ENCODE measurements at regions not wholly inside any gene's neighbourhood (a gene's known extent, or its start where the extent isn't known, plus 50 kb on each side); places are given as distances from the start of the nearest gene placed in this dataset.

- Histone ChIP-seq H3K9me2 (no peaks in the 10 kb centered on the region), H3K36me3 (replicated peaks in 1 of 2; ENCODE audit: control insufficient read depth in 1 of 2, insufficient read depth in 2 of 2, low read length in 1 of 2) (no peaks in the 10 kb centered on the region), H3K4me2 (no peak overlapping the region), H3K27ac (ENCODE audit: low read depth in 2 of 2, low read length in 1 of 2) (no peak overlapping the region), H3K9me3 (no peaks in the 10 kb centered on the region), H4K20me1 (ENCODE audit: insufficient read depth) (no peaks in the 10 kb centered on the region), H3K4me3 (ENCODE audit: low read depth in 2 of 2, low read length in 1 of 2) (no peak overlapping the region), H3K27me3 (ENCODE audit: insufficient read depth) (no peaks in the 10 kb centered on the region; the same call in 1 of the 2 replicates), H3K9ac (no peak overlapping the region), H3K79me2 (ENCODE audit: insufficient read depth) (no peaks in the 10 kb centered on the region), H3F3A (replicated peaks; ENCODE audit: insufficient read depth) (no peaks in the 10 kb centered on the region), H2AFZ (ENCODE audit: low read depth) (no peak overlapping the region), H3K4me1 (ENCODE audit: control insufficient read depth in 1 of 2, insufficient read depth in 2 of 2, low read depth in 1 of 2, low read length in 1 of 2) (no peaks in the 10 kb centered on the region)
- no peak for DNase-seq
- ChIA-PET POLR2A (no interaction called here), CTCF (no interaction called here)
- 25% methylated on average over 1 of the region's 1 CpG for WGBS (ENCODE audit: low lambda C conversion rate)
- TF ChIP-seq TAF1 (IDR thresholded peaks at IDR 0.05; ENCODE audit: borderline replicate concordance, low read depth, low read length) (no peak), NRF1 (IDR thresholded peaks at IDR 0.05; ENCODE audit: low read depth, low read length) (no peak), GABPA (IDR thresholded peaks at IDR 0.05; ENCODE audit: low read depth) (no peak), CHD2 (IDR thresholded peaks at IDR 0.05; ENCODE audit: low read length, partially characterized antibody) (no peak), PBX3 (IDR thresholded peaks at IDR 0.05) (no peak), GATA2 (CRISPR knock-in tag; IDR thresholded peaks at IDR 0.05) (no peak), JUND (IDR thresholded peaks at IDR 0.05) (no peak), MAX (IDR thresholded peaks at IDR 0.05; ENCODE audit: low read depth) (no peak), YY1 (IDR thresholded peaks at IDR 0.05; ENCODE audit: low read depth) (no peak), REST (IDR thresholded peaks at IDR 0.05; ENCODE audit: low read depth, low read length) (no peak)
Measured at GRCh38 chr1:114257554-114257953, 103.9 kb upstream of the SYT6 start.

GRCh38 chr1:114253900-114254299, 100.2 kb upstream of the SYT6 start:
- DNase-seq = no peak
- Histone ChIP-seq H3K9me2 (no peaks in the 10 kb centered on the region), H3F3A (replicated peaks; ENCODE audit: insufficient read depth) (no peaks in the 10 kb centered on the region), H3K36me3 (replicated peaks in 1 of 2; ENCODE audit: control insufficient read depth in 1 of 2, insufficient read depth in 2 of 2, low read length in 1 of 2) (no peaks in the 10 kb centered on the region), H3K4me1 (ENCODE audit: control insufficient read depth in 1 of 2, insufficient read depth in 2 of 2, low read depth in 1 of 2, low read length in 1 of 2) (no peaks in the 10 kb centered on the region), H2AFZ (ENCODE audit: low read depth) (no peak overlapping the region), H3K9me3 (no peaks in the 10 kb centered on the region), H3K9ac (no peak overlapping the region), H4K20me1 (ENCODE audit: insufficient read depth) (no peaks in the 10 kb centered on the region), H3K79me2 (ENCODE audit: insufficient read depth) (no peaks in the 10 kb centered on the region), H3K4me3 (ENCODE audit: low read depth in 2 of 2, low read length in 1 of 2) (no peak overlapping the region), H3K27ac (ENCODE audit: low read depth in 2 of 2, low read length in 1 of 2) (no peak overlapping the region), H3K27me3 (ENCODE audit: insufficient read depth) (no peaks in the 10 kb centered on the region), H3K4me2 (no peak overlapping the region)
- ChIA-PET CTCF (no interaction called here), POLR2A (no interaction called here)
- 10% methylated on average over 1 of the region's 1 CpG for WGBS (ENCODE audit: low lambda C conversion rate)
- TF ChIP-seq SIN3A (IDR thresholded peaks at IDR 0.05; ENCODE audit: borderline replicate concordance, low read depth, low read length) = no peak
- TF ChIP-seq MAX (IDR thresholded peaks at IDR 0.05; ENCODE audit: low read depth) = no peak
- no peak for TF ChIP-seq FOXM1 (IDR thresholded peaks at IDR 0.05; ENCODE audit: low read depth)
- no peak for TF ChIP-seq JUND (IDR thresholded peaks at IDR 0.05)
- TF ChIP-seq MEF2A (IDR thresholded peaks at IDR 0.05; ENCODE audit: borderline replicate concordance, low read depth) = no peak
- TF ChIP-seq TCF12 (IDR thresholded peaks at IDR 0.05) = no peak
- TF ChIP-seq ZBTB33 (IDR thresholded peaks at IDR 0.05; ENCODE audit: borderline replicate concordance, low read depth) = no peak
- TF ChIP-seq IRF3 (IDR thresholded peaks at IDR 0.05; ENCODE audit: low read depth, low read length) = no peak
- TF ChIP-seq TAF1 (IDR thresholded peaks at IDR 0.05; ENCODE audit: borderline replicate concordance, low read depth, low read length) = no peak
- TF ChIP-seq YY1 (IDR thresholded peaks at IDR 0.05; ENCODE audit: low read depth) = no peak
- no peak for TF ChIP-seq RFX5 (IDR thresholded peaks at IDR 0.05; ENCODE audit: low read length)
- TF ChIP-seq ELF1 (IDR thresholded peaks at IDR 0.05) = no peak
- TF ChIP-seq POLR2AphosphoS5 (IDR thresholded peaks at IDR 0.05; ENCODE audit: low read depth, low read length) = no peak
- no peak for TF ChIP-seq NFIC (IDR thresholded peaks at IDR 0.05; ENCODE audit: borderline replicate concordance)
